GM23338 (cell line): ENCODE measurements at regions not wholly inside any gene's neighbourhood (a gene's known extent, or its start where the extent isn't known, plus 50 kb on each side); places are given as distances from the start of the nearest gene placed in this dataset.

Source experiments
- ATAC-seq: fragments of 200-7000 bp; cut with Tn5 transposase; 3 replicates; pipeline ENCODE4 v1.9.1; 2020
- DNase-seq: peaks from one replicate; pipeline ENCODE4 v3.0.0-alpha.2; 2015; ENCODE audit warnings: low spot score
- H2AFZ ChIP-seq: fragments of 200-600 bp; sonication (generic); 2 replicates; pipeline ENCODE4 v1.8.0; 2016; ENCODE audit warnings: antibody characterized with exemption, mild to moderate bottlenecking, moderate library complexity
- H3F3A ChIP-seq: fragments of 200-600 bp; sonication (generic); replicated peaks from 2 replicates; pipeline ENCODE4 v1.8.0; 2017; ENCODE audit warnings: antibody characterized with exemption, mixed run types, low read depth
- H3K27ac ChIP-seq: fragments of 200-600 bp; sonication (generic); 2 replicates; pipeline ENCODE4 v1.6.1; 2016; ENCODE audit warnings: low read depth
- H3K27me3 ChIP-seq: fragments of 200-600 bp; sonication (generic); 2 replicates; pipeline ENCODE4 v1.8.0; 2016; ENCODE audit warnings: mild to moderate bottlenecking, mixed run types, moderate library complexity; ENCODE audit not compliant: insufficient read depth
- H3K36me3 ChIP-seq: fragments of 200-600 bp; sonication (generic); 2 replicates; pipeline ENCODE4 v1.8.0; 2016; ENCODE audit warnings: mild to moderate bottlenecking; ENCODE audit not compliant: insufficient read depth
- H3K4me1 ChIP-seq: fragments of 200-600 bp; sonication (generic); 2 replicates; pipeline ENCODE4 v1.8.0; 2016; ENCODE audit warnings: mild to moderate bottlenecking, moderate library complexity; ENCODE audit not compliant: insufficient read depth
- H3K4me2 ChIP-seq: fragments of 200-600 bp; sonication (generic); 2 replicates; pipeline ENCODE4 v1.7.1; 2017; ENCODE audit warnings: mixed run types
- H3K4me3 ChIP-seq: fragments of 200-600 bp; sonication (generic); 2 replicates; pipeline ENCODE4 v1.6.1; 2016; ENCODE audit warnings: mixed run types
- H3K79me2 ChIP-seq: fragments of 200-600 bp; sonication (generic); replicated peaks from 2 replicates; pipeline ENCODE4 v1.8.0; 2017; ENCODE audit warnings: mild to moderate bottlenecking; ENCODE audit not compliant: insufficient read depth
- H3K9me2 ChIP-seq: fragments of 200-600 bp; sonication (generic); 2 replicates; pipeline ENCODE4 v1.8.0; 2017; ENCODE audit not compliant: insufficient read depth
- H4K20me1 ChIP-seq: fragments of 200-600 bp; sonication (generic); replicated peaks from 2 replicates; pipeline ENCODE4 v1.8.0; 2017; ENCODE audit warnings: mild to moderate bottlenecking; ENCODE audit not compliant: insufficient read depth
- H3K27ac Mint-ChIP-seq: 2 replicates; pipeline ENCODE4 v1.8.0; 2020; ENCODE audit warnings: inconsistent platforms, mild to moderate bottlenecking, moderate library complexity, mixed read lengths
- H3K27me3 Mint-ChIP-seq: 3 replicates; pipeline ENCODE4 v1.8.0; 2022; ENCODE audit warnings: low read depth, mild to moderate bottlenecking, moderate library complexity, mixed read lengths, inconsistent platforms; ENCODE audit not compliant: insufficient read depth, poor library complexity
- H3K36me3 Mint-ChIP-seq: 3 replicates; pipeline ENCODE4 v1.8.0; 2021; ENCODE audit warnings: low read depth, mild to moderate bottlenecking, inconsistent platforms, moderate library complexity, mixed read lengths
- H3K4me1 Mint-ChIP-seq: 3 replicates; pipeline ENCODE4 v1.8.0; 2020; ENCODE audit warnings: mild to moderate bottlenecking, inconsistent platforms, mixed read lengths
- H3K4me3 Mint-ChIP-seq: 3 replicates; pipeline ENCODE4 v1.8.0; 2021; ENCODE audit warnings: moderate library complexity, mild to moderate bottlenecking, inconsistent platforms, mixed read lengths
- H3K9me3 Mint-ChIP-seq: 3 replicates; pipeline ENCODE4 v1.8.0; 2020; ENCODE audit warnings: moderate library complexity, mild to moderate bottlenecking, inconsistent platforms, mixed read lengths
- CREB1 ChIP-seq: fragments of 250-450 bp; sonication (Bioruptor Pico); IDR thresholded peaks from 2 replicates; pipeline ENCODE4 v1.5.0; 2020; ENCODE audit warnings: low read depth, mild to moderate bottlenecking, moderate library complexity
- EZH2 ChIP-seq: fragments of 200-600 bp; sonication (generic); IDR thresholded peaks from one replicate; pipeline ENCODE4 v1.8.0; 2017; ENCODE audit warnings: antibody characterized with exemption, mild to moderate bottlenecking, low read depth; ENCODE audit not compliant: unreplicated experiment
- EZH2phosphoT487 ChIP-seq: fragments of 200-600 bp; sonication (generic); IDR thresholded peaks from one replicate; pipeline ENCODE4 v1.8.1; 2018; ENCODE audit warnings: antibody characterized with exemption; ENCODE audit not compliant: unreplicated experiment
- JUNB ChIP-seq: IDR thresholded peaks from one replicate; pipeline ENCODE4 v1.6.1; 2016; ENCODE audit warnings: antibody characterized with exemption; ENCODE audit not compliant: unreplicated experiment
- POLR2AphosphoS5 ChIP-seq: IDR thresholded peaks from 2 replicates; pipeline ENCODE4 v1.6.1; 2016; ENCODE audit warnings: antibody characterized with exemption, low read depth
- STAT1 ChIP-seq: IDR thresholded peaks from one replicate; pipeline ENCODE4 v1.6.1; 2016; ENCODE audit warnings: antibody characterized with exemption; ENCODE audit not compliant: unreplicated experiment
- ZNF114 ChIP-seq: fragments of 250-450 bp; sonication (Bioruptor Pico); IDR thresholded peaks from 2 replicates; pipeline ENCODE4 v1.5.0; 2020; ENCODE audit warnings: mild to moderate bottlenecking, moderate library complexity
- TF ChIP-seq, protein P1 (sequence below), 2 experiments: fragments of 200-600 bp in 1 of 2; sonication (generic) in 1 of 2; conservative IDR thresholded peaks; 2 replicates each; pipeline versions ENCODE4 v1.5.1 to v1.6.1; 2016 to 2017; ENCODE audit warnings: antibody characterized with exemption in 2 of 2, low read depth in 2 of 2, mild to moderate bottlenecking in 2 of 2, moderate library complexity in 1 of 2
- TF ChIP-seq, protein P2 (sequence below): fragments of 250-450 bp; sonication (Bioruptor Pico); IDR thresholded peaks from 2 replicates; pipeline ENCODE4 v1.5.0; 2020; ENCODE audit warnings: mild to moderate bottlenecking, moderate library complexity
- TF ChIP-seq, protein P3 (sequence below): IDR thresholded peaks from one replicate; pipeline ENCODE4 v1.6.1; 2018; ENCODE audit warnings: antibody characterized with exemption; ENCODE audit not compliant: unreplicated experiment
- TF ChIP-seq, protein P4 (sequence below): IDR thresholded peaks from 2 replicates; pipeline ENCODE4 v1.6.1; 2016; ENCODE audit warnings: antibody characterized with exemption

DNA sequence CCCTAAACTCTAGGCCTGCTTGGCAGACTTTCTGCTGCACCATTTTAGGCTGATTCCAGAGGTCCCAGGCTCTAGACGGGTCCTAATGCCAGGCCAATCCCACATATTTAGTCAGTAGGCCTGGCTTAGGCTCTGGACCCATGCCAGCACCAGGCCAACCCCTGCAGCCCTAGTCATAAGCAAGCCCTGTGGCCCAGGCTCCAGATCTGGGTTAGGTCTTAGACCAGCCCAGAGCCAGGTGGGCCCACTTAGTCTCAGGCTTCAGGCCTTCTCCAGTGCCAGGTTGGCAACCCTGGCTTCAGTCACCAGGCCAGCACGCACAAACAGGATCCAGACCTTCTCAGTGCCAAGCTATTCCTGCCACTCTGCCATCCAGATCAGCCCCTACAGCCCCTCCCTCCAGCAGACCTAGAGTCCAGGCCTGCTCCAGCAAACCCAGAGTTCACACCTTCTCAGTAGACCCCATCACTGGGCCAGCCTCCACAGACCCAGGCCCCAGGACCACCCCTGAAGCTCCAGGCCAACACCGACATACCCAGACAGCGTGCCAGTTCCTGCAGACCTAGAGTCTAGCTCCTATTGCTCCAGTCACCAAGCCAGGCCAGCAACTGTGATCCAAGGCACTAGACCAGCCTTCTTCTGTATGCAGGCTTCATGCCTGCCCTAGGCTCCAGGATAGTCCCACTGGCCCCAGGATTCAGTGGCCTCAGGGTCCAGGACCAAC, 467.6 kb downstream of the RWDD3 start:
- H3K79me2 ChIP-seq, result no peaks in the 10 kb centered on the region
- no peaks in the 10 kb centered on the region for H4K20me1 ChIP-seq
- ATAC-seq (no peak), DNase-seq (no peak)
- H3K9me2 ChIP-seq, result peaks cover 4% of the 10 kb centered on the region
- no peak overlapping the region for H3K4me3 ChIP-seq
- Mint-ChIP-seq H3K36me3 (peaks cover 21% of the 10 kb centered on the region), H3K9me3 (peaks cover 22% of the 10 kb centered on the region), H3K4me3 (no peak overlapping the region), H3K4me1 (no peaks in the 10 kb centered on the region; the same call in 2 of the 3 replicates), H3K27me3 (no peaks in the 10 kb centered on the region), H3K27ac (no peak overlapping the region)
- H3K27ac ChIP-seq, result no peak overlapping the region
- H3K36me3 ChIP-seq, result no peaks in the 10 kb centered on the region
- no peak overlapping the region for H3K4me2 ChIP-seq
- H3K27me3 ChIP-seq, result no peaks in the 10 kb centered on the region
- H3F3A ChIP-seq, result no peaks in the 10 kb centered on the region
- no peak overlapping the region for H2AFZ ChIP-seq
- TF ChIP-seq POLR2AphosphoS5, result no peak
- no peak for TF ChIP-seq ZNF114
- no peak for TF ChIP-seq EZH2phosphoT487
- TF ChIP-seq, protein P1, sequence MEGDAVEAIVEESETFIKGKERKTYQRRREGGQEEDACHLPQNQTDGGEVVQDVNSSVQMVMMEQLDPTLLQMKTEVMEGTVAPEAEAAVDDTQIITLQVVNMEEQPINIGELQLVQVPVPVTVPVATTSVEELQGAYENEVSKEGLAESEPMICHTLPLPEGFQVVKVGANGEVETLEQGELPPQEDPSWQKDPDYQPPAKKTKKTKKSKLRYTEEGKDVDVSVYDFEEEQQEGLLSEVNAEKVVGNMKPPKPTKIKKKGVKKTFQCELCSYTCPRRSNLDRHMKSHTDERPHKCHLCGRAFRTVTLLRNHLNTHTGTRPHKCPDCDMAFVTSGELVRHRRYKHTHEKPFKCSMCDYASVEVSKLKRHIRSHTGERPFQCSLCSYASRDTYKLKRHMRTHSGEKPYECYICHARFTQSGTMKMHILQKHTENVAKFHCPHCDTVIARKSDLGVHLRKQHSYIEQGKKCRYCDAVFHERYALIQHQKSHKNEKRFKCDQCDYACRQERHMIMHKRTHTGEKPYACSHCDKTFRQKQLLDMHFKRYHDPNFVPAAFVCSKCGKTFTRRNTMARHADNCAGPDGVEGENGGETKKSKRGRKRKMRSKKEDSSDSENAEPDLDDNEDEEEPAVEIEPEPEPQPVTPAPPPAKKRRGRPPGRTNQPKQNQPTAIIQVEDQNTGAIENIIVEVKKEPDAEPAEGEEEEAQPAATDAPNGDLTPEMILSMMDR (conservative IDR thresholded peaks at IDR 0.05; ENCODE audit: low read depth in 2 of 2), result no peak
- TF ChIP-seq EZH2, result no peak
- TF ChIP-seq, protein P2, sequence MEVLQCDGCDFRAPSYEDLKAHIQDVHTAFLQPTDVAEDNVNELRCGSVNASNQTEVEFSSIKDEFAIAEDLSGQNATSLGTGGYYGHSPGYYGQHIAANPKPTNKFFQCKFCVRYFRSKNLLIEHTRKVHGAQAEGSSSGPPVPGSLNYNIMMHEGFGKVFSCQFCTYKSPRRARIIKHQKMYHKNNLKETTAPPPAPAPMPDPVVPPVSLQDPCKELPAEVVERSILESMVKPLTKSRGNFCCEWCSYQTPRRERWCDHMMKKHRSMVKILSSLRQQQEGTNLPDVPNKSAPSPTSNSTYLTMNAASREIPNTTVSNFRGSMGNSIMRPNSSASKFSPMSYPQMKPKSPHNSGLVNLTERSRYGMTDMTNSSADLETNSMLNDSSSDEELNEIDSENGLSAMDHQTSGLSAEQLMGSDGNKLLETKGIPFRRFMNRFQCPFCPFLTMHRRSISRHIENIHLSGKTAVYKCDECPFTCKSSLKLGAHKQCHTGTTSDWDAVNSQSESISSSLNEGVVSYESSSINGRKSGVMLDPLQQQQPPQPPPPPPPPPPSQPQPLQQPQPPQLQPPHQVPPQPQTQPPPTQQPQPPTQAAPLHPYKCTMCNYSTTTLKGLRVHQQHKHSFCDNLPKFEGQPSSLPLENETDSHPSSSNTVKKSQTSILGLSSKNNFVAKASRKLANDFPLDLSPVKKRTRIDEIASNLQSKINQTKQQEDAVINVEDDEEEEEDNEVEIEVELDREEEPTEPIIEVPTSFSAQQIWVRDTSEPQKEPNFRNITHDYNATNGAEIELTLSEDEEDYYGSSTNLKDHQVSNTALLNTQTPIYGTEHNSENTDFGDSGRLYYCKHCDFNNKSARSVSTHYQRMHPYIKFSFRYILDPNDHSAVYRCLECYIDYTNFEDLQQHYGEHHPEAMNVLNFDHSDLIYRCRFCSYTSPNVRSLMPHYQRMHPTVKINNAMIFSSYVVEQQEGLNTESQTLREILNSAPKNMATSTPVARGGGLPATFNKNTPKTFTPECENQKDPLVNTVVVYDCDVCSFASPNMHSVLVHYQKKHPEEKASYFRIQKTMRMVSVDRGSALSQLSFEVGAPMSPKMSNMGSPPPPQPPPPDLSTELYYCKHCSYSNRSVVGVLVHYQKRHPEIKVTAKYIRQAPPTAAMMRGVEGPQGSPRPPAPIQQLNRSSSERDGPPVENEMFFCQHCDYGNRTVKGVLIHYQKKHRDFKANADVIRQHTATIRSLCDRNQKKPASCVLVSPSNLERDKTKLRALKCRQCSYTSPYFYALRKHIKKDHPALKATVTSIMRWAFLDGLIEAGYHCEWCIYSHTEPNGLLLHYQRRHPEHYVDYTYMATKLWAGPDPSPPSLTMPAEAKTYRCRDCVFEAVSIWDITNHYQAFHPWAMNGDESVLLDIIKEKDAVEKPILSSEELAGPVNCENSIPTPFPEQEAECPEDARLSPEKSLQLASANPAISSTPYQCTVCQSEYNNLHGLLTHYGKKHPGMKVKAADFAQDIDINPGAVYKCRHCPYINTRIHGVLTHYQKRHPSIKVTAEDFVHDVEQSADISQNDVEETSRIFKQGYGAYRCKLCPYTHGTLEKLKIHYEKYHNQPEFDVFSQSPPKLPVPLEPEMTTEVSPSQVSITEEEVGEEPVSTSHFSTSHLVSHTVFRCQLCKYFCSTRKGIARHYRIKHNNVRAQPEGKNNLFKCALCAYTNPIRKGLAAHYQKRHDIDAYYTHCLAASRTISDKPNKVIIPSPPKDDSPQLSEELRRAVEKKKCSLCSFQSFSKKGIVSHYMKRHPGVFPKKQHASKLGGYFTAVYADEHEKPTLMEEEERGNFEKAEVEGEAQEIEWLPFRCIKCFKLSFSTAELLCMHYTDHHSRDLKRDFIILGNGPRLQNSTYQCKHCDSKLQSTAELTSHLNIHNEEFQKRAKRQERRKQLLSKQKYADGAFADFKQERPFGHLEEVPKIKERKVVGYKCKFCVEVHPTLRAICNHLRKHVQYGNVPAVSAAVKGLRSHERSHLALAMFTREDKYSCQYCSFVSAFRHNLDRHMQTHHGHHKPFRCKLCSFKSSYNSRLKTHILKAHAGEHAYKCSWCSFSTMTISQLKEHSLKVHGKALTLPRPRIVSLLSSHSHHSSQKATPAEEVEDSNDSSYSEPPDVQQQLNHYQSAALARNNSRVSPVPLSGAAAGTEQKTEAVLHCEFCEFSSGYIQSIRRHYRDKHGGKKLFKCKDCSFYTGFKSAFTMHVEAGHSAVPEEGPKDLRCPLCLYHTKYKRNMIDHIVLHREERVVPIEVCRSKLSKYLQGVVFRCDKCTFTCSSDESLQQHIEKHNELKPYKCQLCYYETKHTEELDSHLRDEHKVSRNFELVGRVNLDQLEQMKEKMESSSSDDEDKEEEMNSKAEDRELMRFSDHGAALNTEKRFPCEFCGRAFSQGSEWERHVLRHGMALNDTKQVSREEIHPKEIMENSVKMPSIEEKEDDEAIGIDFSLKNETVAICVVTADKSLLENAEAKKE (CRISPR knock-in tag), result no peak
- no peak for TF ChIP-seq STAT1
- TF ChIP-seq JUNB, result no peak
- TF ChIP-seq CREB1 (CRISPR knock-in tag), result no peak
- TF ChIP-seq, protein P3, sequence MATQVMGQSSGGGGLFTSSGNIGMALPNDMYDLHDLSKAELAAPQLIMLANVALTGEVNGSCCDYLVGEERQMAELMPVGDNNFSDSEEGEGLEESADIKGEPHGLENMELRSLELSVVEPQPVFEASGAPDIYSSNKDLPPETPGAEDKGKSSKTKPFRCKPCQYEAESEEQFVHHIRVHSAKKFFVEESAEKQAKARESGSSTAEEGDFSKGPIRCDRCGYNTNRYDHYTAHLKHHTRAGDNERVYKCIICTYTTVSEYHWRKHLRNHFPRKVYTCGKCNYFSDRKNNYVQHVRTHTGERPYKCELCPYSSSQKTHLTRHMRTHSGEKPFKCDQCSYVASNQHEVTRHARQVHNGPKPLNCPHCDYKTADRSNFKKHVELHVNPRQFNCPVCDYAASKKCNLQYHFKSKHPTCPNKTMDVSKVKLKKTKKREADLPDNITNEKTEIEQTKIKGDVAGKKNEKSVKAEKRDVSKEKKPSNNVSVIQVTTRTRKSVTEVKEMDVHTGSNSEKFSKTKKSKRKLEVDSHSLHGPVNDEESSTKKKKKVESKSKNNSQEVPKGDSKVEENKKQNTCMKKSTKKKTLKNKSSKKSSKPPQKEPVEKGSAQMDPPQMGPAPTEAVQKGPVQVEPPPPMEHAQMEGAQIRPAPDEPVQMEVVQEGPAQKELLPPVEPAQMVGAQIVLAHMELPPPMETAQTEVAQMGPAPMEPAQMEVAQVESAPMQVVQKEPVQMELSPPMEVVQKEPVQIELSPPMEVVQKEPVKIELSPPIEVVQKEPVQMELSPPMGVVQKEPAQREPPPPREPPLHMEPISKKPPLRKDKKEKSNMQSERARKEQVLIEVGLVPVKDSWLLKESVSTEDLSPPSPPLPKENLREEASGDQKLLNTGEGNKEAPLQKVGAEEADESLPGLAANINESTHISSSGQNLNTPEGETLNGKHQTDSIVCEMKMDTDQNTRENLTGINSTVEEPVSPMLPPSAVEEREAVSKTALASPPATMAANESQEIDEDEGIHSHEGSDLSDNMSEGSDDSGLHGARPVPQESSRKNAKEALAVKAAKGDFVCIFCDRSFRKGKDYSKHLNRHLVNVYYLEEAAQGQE, result no peak
- TF ChIP-seq, protein P4, sequence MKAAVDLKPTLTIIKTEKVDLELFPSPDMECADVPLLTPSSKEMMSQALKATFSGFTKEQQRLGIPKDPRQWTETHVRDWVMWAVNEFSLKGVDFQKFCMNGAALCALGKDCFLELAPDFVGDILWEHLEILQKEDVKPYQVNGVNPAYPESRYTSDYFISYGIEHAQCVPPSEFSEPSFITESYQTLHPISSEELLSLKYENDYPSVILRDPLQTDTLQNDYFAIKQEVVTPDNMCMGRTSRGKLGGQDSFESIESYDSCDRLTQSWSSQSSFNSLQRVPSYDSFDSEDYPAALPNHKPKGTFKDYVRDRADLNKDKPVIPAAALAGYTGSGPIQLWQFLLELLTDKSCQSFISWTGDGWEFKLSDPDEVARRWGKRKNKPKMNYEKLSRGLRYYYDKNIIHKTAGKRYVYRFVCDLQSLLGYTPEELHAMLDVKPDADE, result no peak
- H3K4me1 ChIP-seq, result no peaks in the 10 kb centered on the region
